Ascending aorta (tissue), 2 donors: ENCODE measurements at regions not wholly inside any gene's neighbourhood (a gene's known extent, or its start where the extent isn't known, plus 50 kb on each side); places are given as distances from the start of the nearest gene placed in this dataset.
A peak's percentile ranks its signal among the peaks of the same experiment; 100 is the strongest.

Experiments
- DNase-seq, 2 donors: peaks; one replicate each; pipeline ENCODE4 v3.0.0-alpha.2; 2019; ENCODE audit warnings: low spot score in 2 of 2
- H3K27ac ChIP-seq, 2 donors: fragments of 200-600 bp; sonication (generic); one replicate each; pipeline ENCODE4 v1.5.1; 2016 to 2017; ENCODE audit warnings: mild to moderate bottlenecking in 1 of 2
- H3K27me3 ChIP-seq: fragments of 200-600 bp; sonication (generic); one replicate; pipeline ENCODE4 v1.5.1; 2017
- H3K36me3 ChIP-seq, 2 donors: fragments of 200-600 bp; sonication (generic); one replicate each; pipeline ENCODE4 v1.5.1; 2016
- H3K4me1 ChIP-seq, 2 donors: fragments of 200-600 bp; sonication (generic); one replicate each; pipeline ENCODE4 v1.5.1; 2016 to 2017; ENCODE audit warnings: mild to moderate bottlenecking in 1 of 2
- H3K4me3 ChIP-seq, 2 donors: fragments of 200-600 bp; sonication (generic); one replicate each; pipeline ENCODE4 v1.5.1; 2016 to 2017; ENCODE audit warnings: mild to moderate bottlenecking in 1 of 2
- H3K9me3 ChIP-seq, 2 donors: fragments of 200-600 bp; sonication (generic); one replicate each; pipeline ENCODE4 v1.5.1; 2016
- intact Hi-C: fragments of 100-400 bp; cut with DNase I; formaldehyde crosslinking; loops from one replicate; pipeline ENCODE4 v1.15.1; 2023
- TF ChIP-seq, protein P1 (sequence below), 3 experiments: fragments of 200-600 bp in 2 of 3; fragments of 450-650 bp in 1 of 3; sonication (generic) in 2 of 3; IDR thresholded peaks; one replicate each; pipeline ENCODE4 v1.5.1; 2016 to 2019; ENCODE audit warnings: antibody characterized with exemption in 3 of 3, mild to moderate bottlenecking in 1 of 3, moderate library complexity in 1 of 3

DNA sequence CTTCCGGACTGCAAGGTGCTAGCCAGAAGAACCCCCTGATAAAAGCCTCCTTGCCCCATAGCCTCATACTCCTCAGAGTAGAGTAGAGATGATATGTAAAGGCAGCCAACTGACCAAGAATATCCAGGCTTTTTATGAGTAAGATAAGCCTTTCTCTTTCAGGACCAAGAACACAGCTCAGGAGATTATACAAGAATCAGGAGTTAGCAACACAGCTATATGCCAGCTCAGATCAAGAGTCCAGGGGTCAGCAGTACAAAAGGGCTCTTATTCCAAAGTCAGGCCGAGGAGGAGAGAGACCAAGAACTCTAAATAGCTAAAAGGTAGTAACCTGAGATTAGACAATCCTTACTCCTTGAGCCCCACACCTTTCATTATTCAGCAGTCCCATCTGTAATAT lies 135.3 kb downstream of the BTG1 start:
- Histone ChIP-seq H3K27me3 (no peaks in the 10 kb centered on the region), H3K27ac (no peak overlapping the region), H3K36me3 (no peaks in the 10 kb centered on the region), H3K4me1 (no peaks in the 10 kb centered on the region), H3K4me3 (no peak overlapping the region), H3K9me3 (no peaks in the 10 kb centered on the region)
- TF ChIP-seq, protein P1, sequence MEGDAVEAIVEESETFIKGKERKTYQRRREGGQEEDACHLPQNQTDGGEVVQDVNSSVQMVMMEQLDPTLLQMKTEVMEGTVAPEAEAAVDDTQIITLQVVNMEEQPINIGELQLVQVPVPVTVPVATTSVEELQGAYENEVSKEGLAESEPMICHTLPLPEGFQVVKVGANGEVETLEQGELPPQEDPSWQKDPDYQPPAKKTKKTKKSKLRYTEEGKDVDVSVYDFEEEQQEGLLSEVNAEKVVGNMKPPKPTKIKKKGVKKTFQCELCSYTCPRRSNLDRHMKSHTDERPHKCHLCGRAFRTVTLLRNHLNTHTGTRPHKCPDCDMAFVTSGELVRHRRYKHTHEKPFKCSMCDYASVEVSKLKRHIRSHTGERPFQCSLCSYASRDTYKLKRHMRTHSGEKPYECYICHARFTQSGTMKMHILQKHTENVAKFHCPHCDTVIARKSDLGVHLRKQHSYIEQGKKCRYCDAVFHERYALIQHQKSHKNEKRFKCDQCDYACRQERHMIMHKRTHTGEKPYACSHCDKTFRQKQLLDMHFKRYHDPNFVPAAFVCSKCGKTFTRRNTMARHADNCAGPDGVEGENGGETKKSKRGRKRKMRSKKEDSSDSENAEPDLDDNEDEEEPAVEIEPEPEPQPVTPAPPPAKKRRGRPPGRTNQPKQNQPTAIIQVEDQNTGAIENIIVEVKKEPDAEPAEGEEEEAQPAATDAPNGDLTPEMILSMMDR (IDR thresholded peaks at IDR 0.05): no peak
- DNase-seq: no peak
- intact Hi-C loops: no loop called here

DNA sequence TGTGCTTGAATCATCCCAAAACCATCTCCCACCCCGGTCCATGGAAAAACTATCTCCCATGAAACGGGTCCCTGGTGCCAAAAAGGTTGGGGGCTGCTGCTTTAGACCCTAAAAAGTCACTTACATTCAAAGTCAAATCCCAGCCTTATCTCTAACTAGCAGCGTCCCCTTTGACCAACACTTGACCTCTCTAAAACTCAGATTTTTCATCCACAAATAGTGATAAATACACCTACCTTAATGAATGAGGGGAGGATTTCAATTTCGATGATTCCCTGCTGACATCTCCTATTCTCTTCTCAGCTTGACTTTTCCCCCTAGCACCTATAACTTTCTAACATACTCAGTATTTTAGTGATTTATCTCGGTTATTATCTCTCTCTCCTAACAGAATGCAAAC lies 137.3 kb downstream of the BTG1 start:
- TF ChIP-seq, protein P1 (IDR thresholded peaks at IDR 0.05): no peak
- Histone ChIP-seq H3K4me3 (no peak overlapping the region), H3K9me3 (no peaks in the 10 kb centered on the region), H3K36me3 (no peaks in the 10 kb centered on the region), H3K27ac (no peak overlapping the region), H3K4me1 (no peaks in the 10 kb centered on the region), H3K27me3 (no peaks in the 10 kb centered on the region)
- intact Hi-C loops: no loop called here
- DNase-seq: no peak

DNA sequence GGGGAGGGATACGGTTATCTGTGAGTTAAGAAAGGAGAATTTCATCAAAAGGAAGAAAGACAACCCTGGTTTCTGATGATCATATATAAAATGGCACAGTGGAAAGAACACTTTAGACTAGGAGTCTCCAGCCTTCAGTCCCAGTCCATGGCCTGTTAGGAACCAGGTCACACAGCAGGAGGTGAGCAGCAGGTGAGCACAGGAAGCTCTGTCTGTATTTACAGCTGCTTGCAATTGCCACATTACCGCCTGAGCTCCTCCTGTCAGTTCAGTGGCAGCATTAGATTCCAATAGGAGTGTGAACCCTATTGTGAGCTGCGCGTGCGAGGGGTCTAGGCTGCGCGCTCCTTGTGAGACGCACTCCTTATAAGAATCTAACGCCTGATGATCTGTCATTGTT lies 137.9 kb downstream of the BTG1 start:
- no peaks in the 10 kb centered on the region for H3K36me3 ChIP-seq
- peaks cover 0 to 3% of the 10 kb centered on the region in 2 donors for H3K4me1 ChIP-seq
- intact Hi-C loops: no loop called here
- H3K27ac ChIP-seq: no peak overlapping the region
- H3K4me3 ChIP-seq: no peak overlapping the region
- TF ChIP-seq, protein P1 (IDR thresholded peaks at IDR 0.05): no peak
- no peak for DNase-seq
- H3K27me3 ChIP-seq: no peaks in the 10 kb centered on the region
- H3K9me3 ChIP-seq: no peaks in the 10 kb centered on the region

DNA sequence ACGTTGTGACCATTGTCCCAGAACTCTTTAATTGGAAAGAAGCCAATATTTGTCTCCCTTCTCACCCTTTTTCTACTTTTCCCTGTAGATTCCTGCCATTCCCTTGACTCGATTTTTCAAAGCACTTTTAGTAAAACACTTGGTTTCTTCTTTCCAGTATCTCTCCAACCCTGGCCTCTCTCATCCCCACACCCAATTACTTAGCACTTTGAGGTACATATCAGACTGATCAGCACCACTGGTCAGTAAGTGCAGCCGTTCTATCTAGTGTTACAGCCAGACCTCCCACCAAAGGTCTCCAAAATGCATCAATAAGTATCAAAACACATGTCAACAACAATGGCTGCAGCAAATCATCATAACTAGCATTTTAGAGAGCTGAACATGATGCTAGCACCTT lies 141.9 kb downstream of the BTG1 start:
- H3K4me3 ChIP-seq: no peak overlapping the region
- H3K27ac ChIP-seq: no peak overlapping the region
- DNase-seq: no peak
- no peaks in the 10 kb centered on the region for H3K36me3 ChIP-seq
- H3K27me3 ChIP-seq: no peaks in the 10 kb centered on the region
- no peaks in the 10 kb centered on the region for H3K9me3 ChIP-seq
- intact Hi-C loops: no loop called here
- H3K4me1 ChIP-seq: peaks cover 0 to 3% of the 10 kb centered on the region in 2 donors
- TF ChIP-seq, protein P1 (IDR thresholded peaks at IDR 0.05): no peak

DNA sequence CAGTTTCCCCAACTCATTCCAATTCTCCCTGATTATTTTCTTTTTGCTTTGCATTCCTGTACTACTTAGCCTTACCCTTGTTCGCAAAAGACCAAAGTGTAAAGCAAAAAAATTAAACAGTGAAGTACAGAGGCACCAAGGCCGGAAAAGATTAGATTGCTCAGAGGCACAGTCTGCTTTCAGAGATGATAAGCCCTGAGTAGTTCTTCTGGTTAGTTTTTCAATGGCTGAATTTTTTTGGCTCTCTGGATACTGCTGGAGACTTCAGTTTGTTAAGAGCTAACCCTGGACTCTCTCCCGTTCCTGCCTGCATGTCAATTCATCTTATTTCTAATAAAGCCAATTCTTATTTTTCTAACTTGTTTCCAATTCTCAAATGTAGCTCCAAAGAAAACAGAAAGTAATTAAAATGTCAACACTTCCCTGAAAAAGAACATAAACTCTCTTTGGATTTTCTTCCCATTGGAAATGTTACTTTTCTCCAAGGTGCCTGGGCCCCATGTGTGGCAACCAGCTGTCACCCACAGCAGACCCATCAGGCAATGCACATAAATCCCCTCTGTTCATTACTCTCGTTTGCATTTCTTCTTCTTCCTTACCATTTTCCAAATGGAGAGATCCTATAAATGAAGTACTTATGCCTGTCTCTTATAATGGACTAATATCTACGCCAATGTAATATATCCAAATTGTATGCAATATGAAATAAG lies 142.8 kb downstream of the BTG1 start:
- DNase-seq: no peak
- Histone ChIP-seq H3K4me1 (peaks cover 0 to 3% of the 10 kb centered on the region in 2 donors), H3K4me3 (no peak overlapping the region), H3K9me3 (no peaks in the 10 kb centered on the region), H3K27me3 (no peaks in the 10 kb centered on the region), H3K36me3 (no peaks in the 10 kb centered on the region), H3K27ac (peak overlapping the region; percentile 35 to 55)
- TF ChIP-seq, protein P1 (IDR thresholded peaks at IDR 0.05): no peak
- intact Hi-C loops: no loop called here
